Lung (tissue), 11 donors: ENCODE measurements at regions not wholly inside any gene's neighbourhood (a gene's known extent, or its start where the extent isn't known, plus 50 kb on each side); places are given as distances from the start of the nearest gene placed in this dataset.

ENCODE experiments used
- ATAC-seq: fragments of 200-7000 bp; cut with Tn5 transposase; one replicate; pipeline ENCODE4 v1.9.1; 2020; ENCODE audit warnings: moderate number of reproducible peaks; ENCODE audit not compliant: insufficient read depth, low FRiP score
- DNase-seq, 3 donors: peaks; one replicate each; pipeline ENCODE4 v3.0.0-alpha.2; 2013 to 2017
- H3K27ac ChIP-seq, 2 donors: one replicate each; pipeline ENCODE4 v1.5.1; 2013; ENCODE audit warnings: mild to moderate bottlenecking in 2 of 2, moderate library complexity in 2 of 2, control low read depth in 1 of 2, inconsistent platforms in 1 of 2, low read depth in 1 of 2, low read length in 1 of 2
- H3K27me3 ChIP-seq, 3 donors: one replicate each; pipeline ENCODE4 v1.5.1; 2013; ENCODE audit warnings: low read length in 2 of 3; ENCODE audit not compliant: control insufficient read depth in 3 of 3, insufficient read depth in 3 of 3
- H3K36me3 ChIP-seq, 4 donors: one replicate each; pipeline ENCODE4 v1.5.1; 2013; ENCODE audit warnings: low read length in 4 of 4, mild to moderate bottlenecking in 1 of 4, moderate library complexity in 1 of 4; ENCODE audit not compliant: control insufficient read depth in 4 of 4, insufficient read depth in 4 of 4
- H3K4me1 ChIP-seq, 5 donors: one replicate each; pipeline ENCODE4 v1.5.1; 2013; ENCODE audit warnings: low read length in 5 of 5, mild to moderate bottlenecking in 2 of 5, moderate library complexity in 1 of 5; ENCODE audit not compliant: control insufficient read depth in 5 of 5, insufficient read depth in 5 of 5
- H3K4me3 ChIP-seq: one replicate; pipeline ENCODE4 v1.5.1; 2013; ENCODE audit warnings: mild to moderate bottlenecking, control low read depth, moderate library complexity
- H3K9ac ChIP-seq, 2 donors: one replicate each; pipeline ENCODE4 v1.5.1; 2013; ENCODE audit warnings: low read length in 2 of 2, control low read depth in 1 of 2; ENCODE audit not compliant: insufficient read depth in 1 of 2
- H3K9me3 ChIP-seq, 4 donors: one replicate each; pipeline ENCODE4 v1.5.1; 2013; ENCODE audit warnings: low read length in 3 of 4, mild to moderate bottlenecking in 1 of 4, moderate library complexity in 1 of 4; ENCODE audit not compliant: control insufficient read depth in 4 of 4, insufficient read depth in 3 of 4
- CTCF ChIP-seq: IDR thresholded peaks from 2 replicates; pipeline ENCODE4 v1.5.1; 2012; ENCODE audit warnings: mild to moderate bottlenecking; ENCODE audit errors: control extremely low read depth, extremely low read depth
- WGBS, 2 donors: extraction: QIAGEN DNeasy Blood & Tissue Kit; methylation state at CpG; one replicate each; pipeline ENCODE4 v1.1.7; 2013; 5-methylcytosine and 5-hydroxymethylcytosine counted together
- donor health status: control.
- donor health status: control.
- donor health status: Bipolar disorder and iron deficiency.
- donor health status: healthy.
- donor health status: DM: yes; HTN: yes; CAD: no.

- no peak overlapping the region for H3K27ac ChIP-seq
- H3K27me3 ChIP-seq = no peaks in the 10 kb centered on the region
- WGBS, 2 donors = 86 to 87% methylated on average over 6 of the region's 6 CpGs
- no peak for TF ChIP-seq CTCF
- H3K4me3 ChIP-seq = no peak overlapping the region
- H3K9me3 ChIP-seq = peaks cover 0 to 7% (median 1%) of the 10 kb centered on the region in 4 donors
- no peaks in the 10 kb centered on the region for H3K36me3 ChIP-seq
- no peak for DNase-seq
- no peak overlapping the region for H3K9ac ChIP-seq
- ATAC-seq = no peak
- no peaks in the 10 kb centered on the region for H3K4me1 ChIP-seq
Observed at GRCh38 chr4:189409158-189409557, 531.5 kb upstream of the FRG1 start.

- H3K27ac ChIP-seq = no peak overlapping the region
- H3K36me3 ChIP-seq = no peaks in the 10 kb centered on the region
- H3K4me3 ChIP-seq = no peak overlapping the region
- ATAC-seq (no peak), DNase-seq (no peak)
- H3K27me3 ChIP-seq = no peaks in the 10 kb centered on the region
- no peak overlapping the region for H3K9ac ChIP-seq
- no peak for TF ChIP-seq CTCF
- peaks cover 0 to 2% (median 0%) of the 10 kb centered on the region in 4 donors for H3K9me3 ChIP-seq
- H3K4me1 ChIP-seq = no peaks in the 10 kb centered on the region
- 66 to 69% methylated on average over 4 of the region's 4 CpGs for WGBS, 2 donors
Observed at GRCh38 chr4:189414021-189414420, 526.7 kb upstream of the FRG1 start.

- H3K9me3 ChIP-seq = peaks cover 0 to 6% (median 0%) of the 10 kb centered on the region in 4 donors
- H3K9ac ChIP-seq = no peak overlapping the region
- H3K27ac ChIP-seq = no peak overlapping the region
- no peaks in the 10 kb centered on the region for H3K27me3 ChIP-seq
- H3K4me3 ChIP-seq = no peak overlapping the region
- TF ChIP-seq CTCF = no peak
- no peaks in the 10 kb centered on the region for H3K36me3 ChIP-seq
- DNase-seq (no peak), ATAC-seq (no peak)
- no peaks in the 10 kb centered on the region for H3K4me1 ChIP-seq
- 78 to 85% methylated on average over 10 of the region's 10 CpGs for WGBS, 2 donors
Observed at GRCh38 chr4:189420572-189420971, 520.1 kb upstream of the FRG1 start.

- H3K4me3 ChIP-seq = no peak overlapping the region
- no peak for ATAC-seq
- peaks cover 0 to 13% (median 2%) of the 10 kb centered on the region in 4 donors for H3K9me3 ChIP-seq
- no peak overlapping the region for H3K27ac ChIP-seq
- no peaks in the 10 kb centered on the region for H3K4me1 ChIP-seq
- no peak for DNase-seq
- no peak overlapping the region for H3K9ac ChIP-seq
- no peaks in the 10 kb centered on the region for H3K36me3 ChIP-seq
- no peaks in the 10 kb centered on the region for H3K27me3 ChIP-seq
- 69 to 83% methylated on average over 3 of the region's 3 CpGs for WGBS, 2 donors
- TF ChIP-seq CTCF = no peak
Observed at GRCh38 chr4:189436207-189436606, 504.5 kb upstream of the FRG1 start.
